Stimulated activated CD8-positive, alpha-beta memory T cell treated with anti-CD3 and anti-CD28 coated beads, Interleukin-2, amount 100 ng/mL, for 48 hours (primary cell): ENCODE measurements at regions not wholly inside any gene's neighbourhood (a gene's known extent, or its start where the extent isn't known, plus 50 kb on each side); places are given as distances from the start of the nearest gene placed in this dataset.

Source experiments
- DNase-seq, 2 donors: peaks; one replicate each; pipeline ENCODE4 v3.0.0-alpha.2; 2020; ENCODE audit warnings: low read depth in 2 of 2

GRCh38 chr6:95243053-95243452 lies 334.3 kb upstream of the MANEA start:
- no peak for DNase-seq

GRCh38 chr6:95244751-95245150 lies 332.6 kb upstream of the MANEA start:
- no peak for DNase-seq

- no peak for DNase-seq
Measured at GRCh38 chr6:95248499-95248898, 328.8 kb upstream of the MANEA start.

- DNase-seq: no peak
Measured at GRCh38 chr6:95249175-95249574, 328.2 kb upstream of the MANEA start.

GRCh38 chr6:95249661-95250060 lies 327.7 kb upstream of the MANEA start:
- no peak for DNase-seq

- no peak for DNase-seq
Measured at GRCh38 chr6:95263840-95264239, 313.5 kb upstream of the MANEA start.

- DNase-seq: no peak
Measured at GRCh38 chr6:95266537-95267258, 310.6 kb upstream of the MANEA start.

GRCh38 chr6:95274686-95275235 lies 302.6 kb upstream of the MANEA start:
- no peak for DNase-seq

GRCh38 chr6:95279616-95280015 lies 297.7 kb upstream of the MANEA start:
- DNase-seq: no peak

- no peak for DNase-seq
Measured at GRCh38 chr6:95280686-95281273, 296.6 kb upstream of the MANEA start.

- DNase-seq: no peak
Measured at GRCh38 chr6:95285881-95286280, 291.5 kb upstream of the MANEA start.

GRCh38 chr6:95286874-95287273 lies 290.5 kb upstream of the MANEA start:
- no peak for DNase-seq

GRCh38 chr6:95288251-95288650 lies 289.1 kb upstream of the MANEA start:
- DNase-seq: no peak

- no peak for DNase-seq
Measured at GRCh38 chr6:95292011-95292410, 285.3 kb upstream of the MANEA start.

- no peak for DNase-seq
Measured at GRCh38 chr6:95293257-95293656, 284.1 kb upstream of the MANEA start.

- DNase-seq: no peak
Measured at GRCh38 chr6:95294043-95294442, 283.3 kb upstream of the MANEA start.

- no peak for DNase-seq
Measured at GRCh38 chr6:95309545-95309944, 267.8 kb upstream of the MANEA start.

GRCh38 chr6:95318137-95318536 lies 259.2 kb upstream of the MANEA start:
- no peak for DNase-seq

- no peak for DNase-seq
Measured at GRCh38 chr6:95321126-95321525, 256.2 kb upstream of the MANEA start.

- no peak for DNase-seq
Measured at GRCh38 chr6:95325916-95326315, 251.4 kb upstream of the MANEA start.

GRCh38 chr6:95328231-95328630 lies 249.1 kb upstream of the MANEA start:
- DNase-seq: no peak

GRCh38 chr6:95352064-95352795 lies 225.1 kb upstream of the MANEA start:
- DNase-seq: no peak

- DNase-seq: no peak
Measured at GRCh38 chr6:95354551-95354950, 222.8 kb upstream of the MANEA start.
